ENCODE measurements at regions not wholly inside any gene's neighbourhood (a gene's known extent, or its start where the extent isn't known, plus 50 kb on each side); places are given as distances from the start of the nearest gene placed in this dataset.
A peak's percentile ranks its signal among the peaks of the same experiment; 100 is the strongest.

GRCh38 chr2:53289309-53290006, 478.1 kb upstream of the CHAC2 start:
- Mint-ChIP-seq H3K36me3 (ENCODE audit: low read depth) (no peaks in the 10 kb centered on the region), H3K4me3 (no peak overlapping the region), H3K4me1 (ENCODE audit: low read depth) (peaks cover 15% of the 10 kb centered on the region; the same call in 1 of the 2 replicates), H3K27ac (no peak overlapping the region), H3K27me3 (ENCODE audit: insufficient read depth) (peaks cover 1% of the 10 kb centered on the region; the same call in 1 of the 2 replicates), H3K9me3 (no peaks in the 10 kb centered on the region)
- no peak for DNase-seq
- no peak for TF ChIP-seq CTCF (IDR thresholded peaks at IDR 0.05)

GRCh38 chr2:53286345-53286744, 481.3 kb upstream of the CHAC2 start:
- no peak for DNase-seq
- Mint-ChIP-seq H3K27ac (no peak overlapping the region), H3K4me1 (ENCODE audit: low read depth) (peaks cover 15% of the 10 kb centered on the region; the same call in 1 of the 2 replicates), H3K27me3 (ENCODE audit: insufficient read depth) (peaks cover 1% of the 10 kb centered on the region; the same call in 1 of the 2 replicates), H3K9me3 (no peaks in the 10 kb centered on the region), H3K36me3 (ENCODE audit: low read depth) (no peaks in the 10 kb centered on the region), H3K4me3 (no peak overlapping the region)
- TF ChIP-seq CTCF (IDR thresholded peaks at IDR 0.05) = no peak

- no peak overlapping the region for H3K27ac Mint-ChIP-seq
- H3K27me3 Mint-ChIP-seq (ENCODE audit: insufficient read depth) = peaks cover 10% of the 10 kb centered on the region
- H3K36me3 Mint-ChIP-seq (ENCODE audit: low read depth) = no peaks in the 10 kb centered on the region
- DNase-seq = no peak
- H3K4me3 Mint-ChIP-seq = no peak overlapping the region
- H3K9me3 Mint-ChIP-seq = no peaks in the 10 kb centered on the region
- H3K4me1 Mint-ChIP-seq (ENCODE audit: low read depth) = no peaks in the 10 kb centered on the region
- TF ChIP-seq CTCF (IDR thresholded peaks at IDR 0.05) = no peak
These were observed 491.9 kb upstream of the CHAC2 start for GRCh38 chr2:53275743-53276142.

- Mint-ChIP-seq H3K4me3 (no peak overlapping the region), H3K36me3 (ENCODE audit: low read depth) (no peaks in the 10 kb centered on the region), H3K4me1 (ENCODE audit: low read depth) (no peaks in the 10 kb centered on the region), H3K27ac (no peak overlapping the region), H3K27me3 (ENCODE audit: insufficient read depth) (peaks cover 5% of the 10 kb centered on the region), H3K9me3 (no peaks in the 10 kb centered on the region)
- TF ChIP-seq CTCF (IDR thresholded peaks at IDR 0.05) = no peak
- no peak for DNase-seq
These were observed 499.0 kb upstream of the CHAC2 start for GRCh38 chr2:53268626-53269025.

GRCh38 chr2:53268086-53268485, 499.5 kb upstream of the CHAC2 start:
- Mint-ChIP-seq H3K27me3 (ENCODE audit: insufficient read depth) (peaks cover 5% of the 10 kb centered on the region), H3K27ac (no peak overlapping the region), H3K4me3 (no peak overlapping the region), H3K9me3 (no peaks in the 10 kb centered on the region), H3K36me3 (ENCODE audit: low read depth) (no peaks in the 10 kb centered on the region), H3K4me1 (ENCODE audit: low read depth) (no peaks in the 10 kb centered on the region)
- no peak for DNase-seq
- TF ChIP-seq CTCF (IDR thresholded peaks at IDR 0.05) = peak; percentile 39

Data from HFFc6 (cell line).